GM12878 (cell line): ENCODE measurements at regions not wholly inside any gene's neighbourhood (a gene's known extent, or its start where the extent isn't known, plus 50 kb on each side); places are given as distances from the start of the nearest gene placed in this dataset.

Source experiments
- ATAC-seq: fragments of 200-7000 bp; cut with Tn5 transposase; 3 replicates; pipeline ENCODE4 v1.9.1; 2020; ENCODE audit warnings: mild to moderate bottlenecking, moderate library complexity
- BruUV-seq: library from RNA; stranded (reverse); fragments of 400-500 nt; replicated peaks from 2 replicates; lab custom pipeline; 2021; lab: Mats Ljungman, UMichigan
- CTCF ChIA-PET: fragments of 300-600 bp; sonication (Branson Sonifier 250); formaldehyde crosslinking; extraction: SDS; loops from one replicate; lab custom pipeline; 2021; ENCODE audit warnings: inconsistent platforms; lab: Yijun Ruan, JAX
- POLR2A ChIA-PET: fragments of 350-600 bp; formaldehyde crosslinking; extraction: SDS; loops from one replicate; lab custom pipeline; 2021; ENCODE audit warnings: inconsistent platforms; lab: Charles Lee
- RAD21 ChIA-PET: fragments of 300-600 bp; sonication (Branson Sonifier 250); formaldehyde crosslinking; loops from one replicate; lab custom pipeline; 2023; ENCODE audit warnings: antibody characterized with exemption; ENCODE audit not compliant: unreplicated experiment; lab: Charles Lee
- SMC1A ChIA-PET: fragments of 300-600 bp; sonication (Branson Sonifier 250); formaldehyde crosslinking; loops from one replicate; lab custom pipeline; 2023; ENCODE audit not compliant: unreplicated experiment, uncharacterized antibody; lab: Charles Lee
- DNase-seq: peaks from one replicate; pipeline ENCODE4 v3.0.0-alpha.2; 2011; ENCODE audit warnings: low read depth, low spot score
- FAIRE-seq: peaks from 3 replicates; lab custom pipeline; 2011; peaks lifted over from hg19 to GRCh38; lab: Jason Lieb, UNC
- H2AFZ ChIP-seq: 2 replicates; pipeline ENCODE4 v1.6.0; 2011; ENCODE audit warnings: low read depth, low read length, control low read depth; ENCODE audit not compliant: control insufficient read depth
- H3K27ac ChIP-seq: 2 replicates; pipeline ENCODE4 v1.5.1; 2011; ENCODE audit warnings: control low read depth; ENCODE audit not compliant: control insufficient read depth, insufficient read depth
- H3K27me3 ChIP-seq, 2 experiments: replicated peaks in 1 of 2; 2 replicates each; pipeline versions ENCODE4 v1.6.0 to v1.6.1; 2011; ENCODE audit warnings: low read length in 1 of 2; ENCODE audit not compliant: control insufficient read depth in 2 of 2, insufficient read depth in 2 of 2
- H3K36me3 ChIP-seq, 2 experiments: 2 replicates each; pipeline ENCODE4 v1.5.1; 2011; ENCODE audit warnings: low read length in 1 of 2; ENCODE audit not compliant: control insufficient read depth in 2 of 2, insufficient read depth in 2 of 2
- H3K4me1 ChIP-seq: 2 replicates; pipeline ENCODE4 v1.6.1; 2011; ENCODE audit warnings: mild to moderate bottlenecking, low read length, moderate library complexity, mixed read lengths; ENCODE audit not compliant: control insufficient read depth, insufficient read depth
- H3K4me2 ChIP-seq: 2 replicates; pipeline ENCODE4 v1.6.0; 2011; ENCODE audit warnings: control low read depth; ENCODE audit not compliant: control insufficient read depth, insufficient read depth
- H3K4me3 ChIP-seq: fragments of 200-600 bp; sonication (generic); 2 replicates; pipeline ENCODE4 v1.5.1; 2016
- H3K79me2 ChIP-seq: 2 replicates; pipeline ENCODE4 v1.6.0; 2011; ENCODE audit warnings: low read length; ENCODE audit not compliant: control insufficient read depth, insufficient read depth
- H3K9ac ChIP-seq: 2 replicates; pipeline ENCODE4 v1.8.0; 2011; ENCODE audit warnings: low read length, control low read depth, mixed read lengths; ENCODE audit not compliant: control insufficient read depth, insufficient read depth
- H3K9me3 ChIP-seq: replicated peaks from 3 replicates; pipeline ENCODE4 v1.5.1; 2011; ENCODE audit warnings: mild to moderate bottlenecking, low read length; ENCODE audit not compliant: control insufficient read depth, insufficient read depth
- H4K20me1 ChIP-seq: 2 replicates; pipeline ENCODE4 v1.6.0; 2011; ENCODE audit not compliant: control insufficient read depth, insufficient read depth
- BMI1 ChIP-seq: fragments of 450-650 bp; IDR thresholded peaks from 2 replicates; pipeline ENCODE4 v1.6.1; 2016; ENCODE audit warnings: mild to moderate bottlenecking, moderate library complexity, borderline replicate concordance
- CBX5 ChIP-seq: sonication (generic); IDR thresholded peaks from 2 replicates; pipeline ENCODE4 v1.6.1; 2016; ENCODE audit warnings: low read depth, moderate library complexity, mild to moderate bottlenecking, inconsistent platforms
- CEBPB ChIP-seq, 2 experiments: fragments of 150-350 bp in 1 of 2; IDR thresholded peaks; 2 replicates each; pipeline ENCODE4 v1.6.1; 2012 to 2014; ENCODE audit warnings: low read depth in 2 of 2, low read length in 2 of 2, borderline replicate concordance in 1 of 2, inconsistent platforms in 1 of 2
- CREM ChIP-seq: IDR thresholded peaks from 2 replicates; pipeline ENCODE4 v1.6.1; 2014; ENCODE audit warnings: antibody characterized with exemption, low read depth
- EED ChIP-seq: sonication (generic); IDR thresholded peaks from 2 replicates; pipeline ENCODE4 v1.6.1; 2016; ENCODE audit warnings: antibody characterized with exemption, low read depth
- IRF4 ChIP-seq: IDR thresholded peaks from 2 replicates; pipeline ENCODE4 v1.6.1; 2011; ENCODE audit warnings: low read depth, low read length
- KAT2A ChIP-seq: conservative IDR thresholded peaks from 2 replicates; pipeline ENCODE4 v1.6.1; 2011; ENCODE audit warnings: low read depth, low read length; ENCODE audit not compliant: control insufficient read depth
- KLF5 ChIP-seq: fragments of 450-650 bp; IDR thresholded peaks from 2 replicates; pipeline ENCODE4 v1.6.1; 2014; ENCODE audit warnings: mild to moderate bottlenecking; ENCODE audit not compliant: partially characterized antibody
- MTA3 ChIP-seq: IDR thresholded peaks from 2 replicates; pipeline ENCODE4 v1.6.1; 2012; ENCODE audit warnings: low read length, inconsistent platforms, borderline replicate concordance
- PKNOX1 ChIP-seq: fragments of 450-650 bp; IDR thresholded peaks from 2 replicates; pipeline ENCODE4 v1.6.1; 2016; ENCODE audit warnings: mild to moderate bottlenecking
- RAD21 ChIP-seq: IDR thresholded peaks from 2 replicates; pipeline ENCODE4 v1.6.1; 2011; ENCODE audit warnings: mild to moderate bottlenecking, low read depth, low read length, moderate library complexity; ENCODE audit not compliant: insufficient read depth
- SREBF1 ChIP-seq: IDR thresholded peaks from 2 replicates; pipeline ENCODE4 v1.6.1; 2012; ENCODE audit warnings: mild to moderate bottlenecking, low read length
- ZSCAN29 ChIP-seq: fragments of 450-650 bp; IDR thresholded peaks from 2 replicates; pipeline ENCODE4 v1.6.1; 2017; ENCODE audit warnings: mild to moderate bottlenecking, moderate library complexity
- WGBS: methylation state at CpG from one replicate; pipeline ENCODE4 v1.1.6; 2016; ENCODE audit warnings: low lambda C conversion rate; ENCODE audit not compliant: insufficient replicate concordance, insufficient coverage; ENCODE audit errors: missing lambda C conversion rate; 5-methylcytosine and 5-hydroxymethylcytosine counted together
- in situ Hi-C: fragments of 300-500 bp; cut with MboI; formaldehyde crosslinking; loops from 9 replicates; pipeline ENCODE4 v1.14.3; 2018; ENCODE audit warnings: mixed read lengths
- intact Hi-C: fragments of 100-400 bp; cut with micrococcal nuclease; formaldehyde crosslinking; loops from one replicate; pipeline ENCODE4 v1.14.2; 2022; ENCODE audit not compliant: unreplicated experiment

- TF ChIP-seq RAD21 (no peak), BMI1 (no peak)
Measured at GRCh38 chr22:46079861-46080821, 70.2 kb upstream of the PPARA start (continued).

GRCh38 chr22:46081036-46081830, 69.1 kb upstream of the PPARA start:
- ChIA-PET SMC1A (no interaction called here), CTCF (interaction anchor here (1.4 kb wide), 1 partner anchor 74 kb away, joined by 5 read pairs; no protein-coding TSS in a partner anchor), POLR2A (no interaction called here), RAD21 (no interaction called here)
- Histone ChIP-seq H3K4me1 (no peaks in the 10 kb centered on the region), H3K79me2 (peaks cover 3% of the 10 kb centered on the region), H3K27ac (no peak overlapping the region), H3K4me3 (no peak overlapping the region), H3K4me2 (no peak overlapping the region), H3K9me3 (no peaks in the 10 kb centered on the region), H3K27me3 (no peaks in the 10 kb centered on the region), H3K9ac (no peak overlapping the region), H2AFZ (no peak overlapping the region), H3K36me3 (no peaks in the 10 kb centered on the region), H4K20me1 (no peaks in the 10 kb centered on the region)
- DNase-seq (no peak), FAIRE-seq (no peak), ATAC-seq (no peak)
- BruUV-seq = no TSS peak
- TF ChIP-seq EED (no peak), CEBPB (IDR thresholded peaks at IDR 0.05; ENCODE audit: borderline replicate concordance in 1 of 2, low read depth in 2 of 2, low read length in 2 of 2) (no peak), ZSCAN29 (no peak), CREM (no peak), MTA3 (no peak), IRF4 (no peak), SREBF1 (no peak), PKNOX1 (no peak), KLF5 (no peak), KAT2A (no peak), CBX5 (no peak)
- 90% methylated on average over 25 of the region's 25 CpGs for WGBS
- in situ Hi-C loops (no loop called here), intact Hi-C loops (no loop called here)
